GM12878 (cell line): ENCODE measurements at regions not wholly inside any gene's neighbourhood (a gene's known extent, or its start where the extent isn't known, plus 50 kb on each side); places are given as distances from the start of the nearest gene placed in this dataset.

Experiments used
- ATAC-seq: fragments of 200-7000 bp; cut with Tn5 transposase; 3 replicates; pipeline ENCODE4 v1.9.1; 2020; ENCODE audit warnings: mild to moderate bottlenecking, moderate library complexity
- BruUV-seq: library from RNA; stranded (reverse); fragments of 400-500 nt; replicated peaks from 2 replicates; lab custom pipeline; 2021; lab: Mats Ljungman, UMichigan
- CTCF ChIA-PET: fragments of 300-600 bp; sonication (Branson Sonifier 250); formaldehyde crosslinking; extraction: SDS; loops from one replicate; lab custom pipeline; 2021; ENCODE audit warnings: inconsistent platforms; lab: Yijun Ruan, JAX
- POLR2A ChIA-PET: fragments of 350-600 bp; formaldehyde crosslinking; extraction: SDS; loops from one replicate; lab custom pipeline; 2021; ENCODE audit warnings: inconsistent platforms; lab: Charles Lee
- RAD21 ChIA-PET: fragments of 300-600 bp; sonication (Branson Sonifier 250); formaldehyde crosslinking; loops from one replicate; lab custom pipeline; 2023; ENCODE audit warnings: antibody characterized with exemption; ENCODE audit not compliant: unreplicated experiment; lab: Charles Lee
- SMC1A ChIA-PET: fragments of 300-600 bp; sonication (Branson Sonifier 250); formaldehyde crosslinking; loops from one replicate; lab custom pipeline; 2023; ENCODE audit not compliant: unreplicated experiment, uncharacterized antibody; lab: Charles Lee
- DNase-seq: peaks from one replicate; pipeline ENCODE4 v3.0.0-alpha.2; 2011; ENCODE audit warnings: low read depth, low spot score
- FAIRE-seq: peaks from 3 replicates; lab custom pipeline; 2011; peaks lifted over from hg19 to GRCh38; lab: Jason Lieb, UNC
- H2AFZ ChIP-seq: 2 replicates; pipeline ENCODE4 v1.6.0; 2011; ENCODE audit warnings: low read depth, low read length, control low read depth; ENCODE audit not compliant: control insufficient read depth
- H3K27ac ChIP-seq: 2 replicates; pipeline ENCODE4 v1.5.1; 2011; ENCODE audit warnings: control low read depth; ENCODE audit not compliant: control insufficient read depth, insufficient read depth
- H3K27me3 ChIP-seq, 2 experiments: replicated peaks in 1 of 2; 2 replicates each; pipeline versions ENCODE4 v1.6.0 to v1.6.1; 2011; ENCODE audit warnings: low read length in 1 of 2; ENCODE audit not compliant: control insufficient read depth in 2 of 2, insufficient read depth in 2 of 2
- H3K36me3 ChIP-seq, 2 experiments: 2 replicates each; pipeline ENCODE4 v1.5.1; 2011; ENCODE audit warnings: low read length in 1 of 2; ENCODE audit not compliant: control insufficient read depth in 2 of 2, insufficient read depth in 2 of 2
- H3K4me1 ChIP-seq: 2 replicates; pipeline ENCODE4 v1.6.1; 2011; ENCODE audit warnings: mild to moderate bottlenecking, low read length, moderate library complexity, mixed read lengths; ENCODE audit not compliant: control insufficient read depth, insufficient read depth
- H3K4me2 ChIP-seq: 2 replicates; pipeline ENCODE4 v1.6.0; 2011; ENCODE audit warnings: control low read depth; ENCODE audit not compliant: control insufficient read depth, insufficient read depth
- H3K4me3 ChIP-seq: fragments of 200-600 bp; sonication (generic); 2 replicates; pipeline ENCODE4 v1.5.1; 2016
- H3K79me2 ChIP-seq: 2 replicates; pipeline ENCODE4 v1.6.0; 2011; ENCODE audit warnings: low read length; ENCODE audit not compliant: control insufficient read depth, insufficient read depth
- H3K9ac ChIP-seq: 2 replicates; pipeline ENCODE4 v1.8.0; 2011; ENCODE audit warnings: low read length, control low read depth, mixed read lengths; ENCODE audit not compliant: control insufficient read depth, insufficient read depth
- H3K9me3 ChIP-seq: replicated peaks from 3 replicates; pipeline ENCODE4 v1.5.1; 2011; ENCODE audit warnings: mild to moderate bottlenecking, low read length; ENCODE audit not compliant: control insufficient read depth, insufficient read depth
- H4K20me1 ChIP-seq: 2 replicates; pipeline ENCODE4 v1.6.0; 2011; ENCODE audit not compliant: control insufficient read depth, insufficient read depth
- CREB1 ChIP-seq: IDR thresholded peaks from 2 replicates; pipeline ENCODE4 v1.6.1; 2012; ENCODE audit warnings: low read depth, mild to moderate bottlenecking, inconsistent platforms
- HDAC2 ChIP-seq: fragments of 200-600 bp; sonication (generic); IDR thresholded peaks from 2 replicates; pipeline ENCODE4 v1.6.1; 2017
- RCOR1 ChIP-seq: conservative IDR thresholded peaks from 2 replicates; pipeline ENCODE4 v1.6.1; 2012; ENCODE audit warnings: low read depth, low read length, improper control_type of control experiment
- SREBF1 ChIP-seq: IDR thresholded peaks from 2 replicates; pipeline ENCODE4 v1.6.1; 2012; ENCODE audit warnings: mild to moderate bottlenecking, low read length
- TCF12 ChIP-seq: IDR thresholded peaks from 2 replicates; pipeline ENCODE4 v1.6.1; 2011; ENCODE audit warnings: low read depth, mild to moderate bottlenecking, low read length
- WGBS: methylation state at CpG from one replicate; pipeline ENCODE4 v1.1.6; 2016; ENCODE audit warnings: low lambda C conversion rate; ENCODE audit not compliant: insufficient replicate concordance, insufficient coverage; ENCODE audit errors: missing lambda C conversion rate; 5-methylcytosine and 5-hydroxymethylcytosine counted together
- in situ Hi-C: fragments of 300-500 bp; cut with MboI; formaldehyde crosslinking; loops from 9 replicates; pipeline ENCODE4 v1.14.3; 2018; ENCODE audit warnings: mixed read lengths
- intact Hi-C: fragments of 100-400 bp; cut with micrococcal nuclease; formaldehyde crosslinking; loops from one replicate; pipeline ENCODE4 v1.14.2; 2022; ENCODE audit not compliant: unreplicated experiment
- TF ChIP-seq, protein P1 (sequence below): fragments of 450-650 bp; formaldehyde crosslinking; IDR thresholded peaks from 2 replicates; pipeline ENCODE4 v1.5.0; 2022; ENCODE audit warnings: mild to moderate bottlenecking, missing genetic modification characterization

DNA sequence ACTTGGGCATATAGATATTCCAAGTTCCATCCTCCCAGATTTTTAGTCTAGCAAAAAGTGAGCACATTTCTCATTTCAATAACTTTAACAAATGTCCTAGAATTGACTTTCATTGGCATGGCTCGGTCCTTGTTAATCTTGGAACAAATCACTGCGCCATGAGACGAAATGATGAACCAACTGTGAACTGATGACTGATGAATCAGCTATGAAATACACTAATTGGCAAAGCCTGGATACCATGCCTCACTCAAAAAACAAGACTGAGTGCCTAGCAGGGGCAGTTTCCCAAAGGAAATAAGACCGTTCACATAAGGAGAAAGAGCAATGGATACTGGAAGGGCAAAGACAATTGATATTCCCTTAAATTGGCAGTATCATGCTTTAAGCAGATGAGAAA is 248.6 kb upstream of the VEGFC start:
- Histone ChIP-seq H2AFZ (no peak overlapping the region), H3K27me3 (no peaks in the 10 kb centered on the region), H3K4me1 (no peaks in the 10 kb centered on the region), H3K27ac (no peak overlapping the region), H3K4me3 (no peak overlapping the region), H4K20me1 (no peaks in the 10 kb centered on the region), H3K9ac (no peak overlapping the region), H3K79me2 (no peaks in the 10 kb centered on the region), H3K9me3 (no peaks in the 10 kb centered on the region), H3K4me2 (no peak overlapping the region), H3K36me3 (no peaks in the 10 kb centered on the region)
- ChIA-PET POLR2A (no interaction called here), CTCF (interaction anchor here (0.6 kb wide), 1 partner anchor 535 kb away, joined by 3 read pairs; no protein-coding TSS in a partner anchor), RAD21 (no interaction called here), SMC1A (no interaction called here)
- ATAC-seq, result no peak
- 48% methylated on average over 4 of the region's 4 CpGs for WGBS
- intact Hi-C loops (no loop called here), in situ Hi-C loops (no loop called here)
- BruUV-seq, result no TSS peak
- no peak for FAIRE-seq
- no peak for DNase-seq
- TF ChIP-seq RCOR1 (no peak), SREBF1 (no peak), CREB1 (no peak), TCF12 (no peak), HDAC2 (no peak)
- TF ChIP-seq, protein P1, sequence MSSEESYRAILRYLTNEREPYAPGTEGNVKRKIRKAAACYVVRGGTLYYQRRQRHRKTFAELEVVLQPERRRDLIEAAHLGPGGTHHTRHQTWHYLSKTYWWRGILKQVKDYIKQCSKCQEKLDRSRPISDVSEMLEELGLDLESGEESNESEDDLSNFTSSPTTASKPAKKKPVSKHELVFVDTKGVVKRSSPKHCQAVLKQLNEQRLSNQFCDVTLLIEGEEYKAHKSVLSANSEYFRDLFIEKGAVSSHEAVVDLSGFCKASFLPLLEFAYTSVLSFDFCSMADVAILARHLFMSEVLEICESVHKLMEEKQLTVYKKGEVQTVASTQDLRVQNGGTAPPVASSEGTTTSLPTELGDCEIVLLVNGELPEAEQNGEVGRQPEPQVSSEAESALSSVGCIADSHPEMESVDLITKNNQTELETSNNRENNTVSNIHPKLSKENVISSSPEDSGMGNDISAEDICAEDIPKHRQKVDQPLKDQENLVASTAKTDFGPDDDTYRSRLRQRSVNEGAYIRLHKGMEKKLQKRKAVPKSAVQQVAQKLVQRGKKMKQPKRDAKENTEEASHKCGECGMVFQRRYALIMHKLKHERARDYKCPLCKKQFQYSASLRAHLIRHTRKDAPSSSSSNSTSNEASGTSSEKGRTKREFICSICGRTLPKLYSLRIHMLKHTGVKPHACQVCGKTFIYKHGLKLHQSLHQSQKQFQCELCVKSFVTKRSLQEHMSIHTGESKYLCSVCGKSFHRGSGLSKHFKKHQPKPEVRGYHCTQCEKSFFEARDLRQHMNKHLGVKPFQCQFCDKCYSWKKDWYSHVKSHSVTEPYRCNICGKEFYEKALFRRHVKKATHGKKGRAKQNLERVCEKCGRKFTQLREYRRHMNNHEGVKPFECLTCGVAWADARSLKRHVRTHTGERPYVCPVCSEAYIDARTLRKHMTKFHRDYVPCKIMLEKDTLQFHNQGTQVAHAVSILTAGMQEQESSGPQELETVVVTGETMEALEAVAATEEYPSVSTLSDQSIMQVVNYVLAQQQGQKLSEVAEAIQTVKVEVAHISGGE (CRISPR knock-in tag), result no peak
